BLaER1 (cell line): ENCODE measurements at regions not wholly inside any gene's neighbourhood (a gene's known extent, or its start where the extent isn't known, plus 50 kb on each side); places are given as distances from the start of the nearest gene placed in this dataset.

Experiments
- H3K27ac ChIP-seq: shearing (Covaris generic); formaldehyde crosslinking; 2 replicates; pipeline ENCODE4 v1.8.1; 2022
- H3K27me3 ChIP-seq: shearing (Covaris generic); formaldehyde crosslinking; 2 replicates; pipeline ENCODE4 v1.8.1; 2022
- H3K36me3 ChIP-seq: shearing (Covaris generic); formaldehyde crosslinking; 2 replicates; pipeline ENCODE4 v1.8.1; 2022
- H3K4me1 ChIP-seq: shearing (Covaris generic); formaldehyde crosslinking; 2 replicates; pipeline ENCODE4 v1.8.1; 2022
- H3K4me2 ChIP-seq: shearing (Covaris generic); formaldehyde crosslinking; 2 replicates; pipeline ENCODE4 v1.8.1; 2022
- H3K4me3 ChIP-seq: shearing (Covaris generic); formaldehyde crosslinking; 2 replicates; pipeline ENCODE4 v1.8.1; 2022
- H3K9ac ChIP-seq: shearing (Covaris generic); formaldehyde crosslinking; 2 replicates; pipeline ENCODE4 v1.8.1; 2022
- H3K9me3 ChIP-seq: shearing (Covaris generic); formaldehyde crosslinking; 2 replicates; pipeline ENCODE4 v1.8.1; 2022
- H4K20me1 ChIP-seq: shearing (Covaris generic); formaldehyde crosslinking; 2 replicates; pipeline ENCODE4 v1.8.1; 2022
- Cebpa-rat ChIP-seq: shearing (Covaris generic); IDR thresholded peaks from 2 replicates; pipeline ENCODE4 v1.8.1; 2022

GRCh38 chr11:91970624-91971023 is 254.0 kb upstream of the FAT3 start:
- Histone ChIP-seq H3K4me1 (peaks cover 7% of the 10 kb centered on the region; the same call in 1 of the 2 replicates), H3K4me3 (no peak overlapping the region), H4K20me1 (no peaks in the 10 kb centered on the region), H3K27me3 (no peaks in the 10 kb centered on the region), H3K36me3 (no peaks in the 10 kb centered on the region), H3K9me3 (no peaks in the 10 kb centered on the region), H3K4me2 (no peak overlapping the region), H3K27ac (no peak overlapping the region), H3K9ac (no peak overlapping the region)
- TF ChIP-seq Cebpa-rat = no peak

- no peaks in the 10 kb centered on the region for H3K36me3 ChIP-seq
- H3K4me2 ChIP-seq = no peak overlapping the region
- peaks cover 7% of the 10 kb centered on the region; the same call in 1 of the 2 replicates for H3K4me1 ChIP-seq
- H3K9me3 ChIP-seq = no peaks in the 10 kb centered on the region
- no peaks in the 10 kb centered on the region for H3K27me3 ChIP-seq
- H4K20me1 ChIP-seq = no peaks in the 10 kb centered on the region
- H3K9ac ChIP-seq = no peak overlapping the region
- TF ChIP-seq Cebpa-rat = no peak
- H3K27ac ChIP-seq = no peak overlapping the region
- no peak overlapping the region for H3K4me3 ChIP-seq
Observed at GRCh38 chr11:91969486-91969885, 255.1 kb upstream of the FAT3 start.

GRCh38 chr11:91967691-91968045 is 256.9 kb upstream of the FAT3 start:
- Histone ChIP-seq H3K4me3 (no peak overlapping the region), H3K27ac (no peak overlapping the region), H4K20me1 (no peaks in the 10 kb centered on the region), H3K36me3 (no peaks in the 10 kb centered on the region), H3K9me3 (no peaks in the 10 kb centered on the region), H3K27me3 (no peaks in the 10 kb centered on the region), H3K4me2 (no peak overlapping the region), H3K9ac (no peak overlapping the region), H3K4me1 (peaks cover 7% of the 10 kb centered on the region; the same call in 1 of the 2 replicates)
- TF ChIP-seq Cebpa-rat = no peak

- Histone ChIP-seq H4K20me1 (no peaks in the 10 kb centered on the region), H3K4me3 (no peak overlapping the region), H3K27me3 (no peaks in the 10 kb centered on the region), H3K4me1 (peaks cover 7% of the 10 kb centered on the region; the same call in 1 of the 2 replicates), H3K36me3 (no peaks in the 10 kb centered on the region), H3K9me3 (no peaks in the 10 kb centered on the region), H3K4me2 (no peak overlapping the region), H3K27ac (no peak overlapping the region), H3K9ac (no peak overlapping the region)
- no peak for TF ChIP-seq Cebpa-rat
Observed at GRCh38 chr11:91967026-91967690, 257.5 kb upstream of the FAT3 start.

- Histone ChIP-seq H3K27ac (no peak overlapping the region), H3K4me2 (no peak overlapping the region), H3K9ac (no peak overlapping the region), H3K36me3 (no peaks in the 10 kb centered on the region), H3K4me3 (no peak overlapping the region), H3K27me3 (no peaks in the 10 kb centered on the region), H3K4me1 (0 out of 2 replicates have a peak, but pooled peaks cover under 1% of the 10 kb centered on the region), H3K9me3 (peaks cover 4% of the 10 kb centered on the region; the same call in 1 of the 2 replicates), H4K20me1 (no peaks in the 10 kb centered on the region)
- no peak for TF ChIP-seq Cebpa-rat
Observed at GRCh38 chr11:91966368-91966767, 258.2 kb upstream of the FAT3 start.

GRCh38 chr11:91960770-91961169 is 263.8 kb upstream of the FAT3 start:
- peaks cover 23% of the 10 kb centered on the region for H3K9me3 ChIP-seq
- no peak for TF ChIP-seq Cebpa-rat
- no peaks in the 10 kb centered on the region for H3K4me1 ChIP-seq
- no peak overlapping the region for H3K4me3 ChIP-seq
- H3K27ac ChIP-seq = no peak overlapping the region
- no peaks in the 10 kb centered on the region for H4K20me1 ChIP-seq
- H3K36me3 ChIP-seq = no peaks in the 10 kb centered on the region
- H3K4me2 ChIP-seq = no peak overlapping the region
- no peaks in the 10 kb centered on the region for H3K27me3 ChIP-seq
- no peak overlapping the region for H3K9ac ChIP-seq

- Histone ChIP-seq H3K4me1 (no peaks in the 10 kb centered on the region), H3K9me3 (peaks cover 23% of the 10 kb centered on the region), H3K27me3 (no peaks in the 10 kb centered on the region), H3K36me3 (no peaks in the 10 kb centered on the region), H3K4me2 (no peak overlapping the region), H4K20me1 (no peaks in the 10 kb centered on the region), H3K4me3 (no peak overlapping the region), H3K9ac (no peak overlapping the region), H3K27ac (no peak overlapping the region)
- no peak for TF ChIP-seq Cebpa-rat
Observed at GRCh38 chr11:91959411-91959810, 265.2 kb upstream of the FAT3 start.

- Histone ChIP-seq H3K4me3 (no peak overlapping the region), H3K27me3 (no peaks in the 10 kb centered on the region), H3K4me1 (no peaks in the 10 kb centered on the region), H4K20me1 (no peaks in the 10 kb centered on the region), H3K9ac (no peak overlapping the region), H3K27ac (no peak overlapping the region), H3K9me3 (peaks cover 22% of the 10 kb centered on the region), H3K4me2 (no peak overlapping the region), H3K36me3 (no peaks in the 10 kb centered on the region)
- TF ChIP-seq Cebpa-rat = no peak
Observed at GRCh38 chr11:91956711-91957110, 267.9 kb upstream of the FAT3 start.

- H3K9me3 ChIP-seq = peaks cover 7% of the 10 kb centered on the region
- H4K20me1 ChIP-seq = no peaks in the 10 kb centered on the region
- H3K36me3 ChIP-seq = no peaks in the 10 kb centered on the region
- no peak for TF ChIP-seq Cebpa-rat
- H3K4me1 ChIP-seq = no peaks in the 10 kb centered on the region
- H3K4me2 ChIP-seq = no peak overlapping the region
- no peak overlapping the region for H3K9ac ChIP-seq
- H3K4me3 ChIP-seq = no peak overlapping the region
- no peaks in the 10 kb centered on the region for H3K27me3 ChIP-seq
- no peak overlapping the region for H3K27ac ChIP-seq
Observed at GRCh38 chr11:91955206-91955605, 269.4 kb upstream of the FAT3 start.

- no peak overlapping the region for H3K4me3 ChIP-seq
- H3K4me2 ChIP-seq = no peak overlapping the region
- no peak for TF ChIP-seq Cebpa-rat
- no peak overlapping the region for H3K9ac ChIP-seq
- H4K20me1 ChIP-seq = no peaks in the 10 kb centered on the region
- no peaks in the 10 kb centered on the region for H3K27me3 ChIP-seq
- no peaks in the 10 kb centered on the region for H3K4me1 ChIP-seq
- no peaks in the 10 kb centered on the region for H3K36me3 ChIP-seq
- no peaks in the 10 kb centered on the region for H3K9me3 ChIP-seq
- H3K27ac ChIP-seq = no peak overlapping the region
Observed at GRCh38 chr11:91952056-91952455, 272.6 kb upstream of the FAT3 start.
